Lower lobe of right lung (tissue), 2 donors: ENCODE measurements at regions not wholly inside any gene's neighbourhood (a gene's known extent, or its start where the extent isn't known, plus 50 kb on each side); places are given as distances from the start of the nearest gene placed in this dataset.

Source experiments
- ATAC-seq, 2 donors: fragments of 200-7000 bp; cut with Tn5 transposase; one replicate each; pipeline ENCODE4 v1.9.1; 2020 to 2022; ENCODE audit warnings: mild to moderate bottlenecking in 2 of 2, moderate library complexity in 2 of 2
- DNase-seq: peaks from one replicate; pipeline ENCODE4 v3.0.0-alpha.2; 2020
- H3K27ac ChIP-seq: fragments of 200-600 bp; one replicate; pipeline ENCODE4 v1.8.0; 2022
- H3K27me3 ChIP-seq: fragments of 200-600 bp; one replicate; pipeline ENCODE4 v1.8.0; 2022; ENCODE audit warnings: low read depth
- H3K36me3 ChIP-seq: fragments of 200-600 bp; one replicate; pipeline ENCODE4 v1.8.0; 2022; ENCODE audit warnings: mild to moderate bottlenecking
- H3K4me1 ChIP-seq: fragments of 200-600 bp; one replicate; pipeline ENCODE4 v1.8.0; 2022
- H3K4me3 ChIP-seq: fragments of 200-600 bp; one replicate; pipeline ENCODE4 v1.8.0; 2022; ENCODE audit warnings: mild to moderate bottlenecking
- H3K9me3 ChIP-seq: fragments of 200-600 bp; one replicate; pipeline ENCODE4 v1.8.0; 2022
- intact Hi-C: fragments of 100-400 bp; cut with DNase I; formaldehyde crosslinking; loops from one replicate; pipeline ENCODE4 v1.11.0; 2022
- TF ChIP-seq, protein P1 (sequence below): fragments of 200-600 bp; IDR thresholded peaks from one replicate; pipeline ENCODE4 v1.8.0; 2022; ENCODE audit warnings: antibody characterized with exemption, mild to moderate bottlenecking
- donor health status: DM: no; HTN: yes; CAD: no; lungs with severe emphysema.

DNA sequence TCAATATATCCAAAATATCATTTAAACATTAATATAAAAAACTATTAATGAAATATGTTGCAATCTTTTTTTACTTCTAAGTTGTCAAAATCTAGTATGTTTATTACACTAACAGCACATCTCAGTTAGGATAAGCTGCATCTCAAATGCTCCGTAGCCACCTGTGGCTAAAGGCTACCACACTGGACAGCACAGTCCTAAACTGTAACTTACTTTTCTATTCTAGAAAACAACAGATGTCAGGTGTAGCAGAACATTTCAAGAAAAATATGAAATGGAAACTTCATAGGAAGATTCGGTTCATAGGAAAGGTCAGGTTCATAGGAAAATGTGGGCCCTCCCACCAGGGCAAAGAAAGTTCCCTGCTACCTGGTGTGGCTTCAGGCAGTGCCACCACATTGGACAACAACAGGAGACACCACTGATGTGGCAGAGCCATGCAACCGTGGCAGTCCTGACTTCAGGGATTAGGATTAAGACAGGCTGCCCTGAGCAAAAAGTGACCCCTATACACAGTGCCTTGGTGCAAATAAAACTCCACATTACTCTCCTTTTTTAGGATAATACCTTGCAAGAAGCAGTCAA, 197.8 kb upstream of the NR4A3 start:
- Histone ChIP-seq H3K4me1 (no peaks in the 10 kb centered on the region), H3K27me3 (no peaks in the 10 kb centered on the region), H3K36me3 (no peaks in the 10 kb centered on the region), H3K27ac (no peak overlapping the region), H3K4me3 (no peak overlapping the region), H3K9me3 (no peaks in the 10 kb centered on the region)
- TF ChIP-seq, protein P1, sequence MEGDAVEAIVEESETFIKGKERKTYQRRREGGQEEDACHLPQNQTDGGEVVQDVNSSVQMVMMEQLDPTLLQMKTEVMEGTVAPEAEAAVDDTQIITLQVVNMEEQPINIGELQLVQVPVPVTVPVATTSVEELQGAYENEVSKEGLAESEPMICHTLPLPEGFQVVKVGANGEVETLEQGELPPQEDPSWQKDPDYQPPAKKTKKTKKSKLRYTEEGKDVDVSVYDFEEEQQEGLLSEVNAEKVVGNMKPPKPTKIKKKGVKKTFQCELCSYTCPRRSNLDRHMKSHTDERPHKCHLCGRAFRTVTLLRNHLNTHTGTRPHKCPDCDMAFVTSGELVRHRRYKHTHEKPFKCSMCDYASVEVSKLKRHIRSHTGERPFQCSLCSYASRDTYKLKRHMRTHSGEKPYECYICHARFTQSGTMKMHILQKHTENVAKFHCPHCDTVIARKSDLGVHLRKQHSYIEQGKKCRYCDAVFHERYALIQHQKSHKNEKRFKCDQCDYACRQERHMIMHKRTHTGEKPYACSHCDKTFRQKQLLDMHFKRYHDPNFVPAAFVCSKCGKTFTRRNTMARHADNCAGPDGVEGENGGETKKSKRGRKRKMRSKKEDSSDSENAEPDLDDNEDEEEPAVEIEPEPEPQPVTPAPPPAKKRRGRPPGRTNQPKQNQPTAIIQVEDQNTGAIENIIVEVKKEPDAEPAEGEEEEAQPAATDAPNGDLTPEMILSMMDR = no peak
- ATAC-seq (no peak), DNase-seq (no peak)
- intact Hi-C loops = no loop called here

DNA sequence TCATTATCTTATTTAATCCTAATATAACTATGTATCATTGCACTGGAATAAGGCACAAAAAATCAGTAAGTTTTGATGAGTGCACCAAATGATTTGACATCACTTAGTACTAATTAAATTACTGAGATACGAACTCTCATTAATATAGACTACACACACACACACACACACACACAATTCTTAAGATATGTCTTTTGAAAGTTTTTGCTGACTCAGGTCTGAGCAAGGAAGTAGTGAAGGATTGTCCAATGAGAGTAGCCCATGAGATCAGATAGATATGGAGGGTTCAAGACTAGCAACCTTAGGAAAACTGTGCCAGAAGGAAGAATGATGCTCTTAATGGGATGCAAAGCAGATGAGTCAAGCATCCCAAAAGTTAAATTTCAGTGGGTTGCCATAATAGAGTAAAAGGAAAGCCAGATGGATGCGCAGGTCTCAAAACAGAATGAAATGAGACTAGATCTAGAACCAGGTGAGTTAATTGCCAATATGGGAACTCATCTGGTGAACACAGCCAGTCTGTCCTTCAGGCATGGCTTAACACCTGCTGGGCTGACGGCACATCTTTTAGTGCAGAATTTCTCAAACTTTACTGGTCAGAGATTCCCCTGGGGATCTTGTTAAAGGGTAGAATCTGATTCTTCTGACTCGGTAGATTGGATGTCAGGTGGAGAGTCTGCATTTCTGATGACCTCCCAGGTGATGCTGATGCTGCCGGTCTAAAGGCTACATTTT, 197.0 kb upstream of the NR4A3 start:
- no peak for ATAC-seq
- no peaks in the 10 kb centered on the region for H3K36me3 ChIP-seq
- H3K27me3 ChIP-seq = no peaks in the 10 kb centered on the region

DNA sequence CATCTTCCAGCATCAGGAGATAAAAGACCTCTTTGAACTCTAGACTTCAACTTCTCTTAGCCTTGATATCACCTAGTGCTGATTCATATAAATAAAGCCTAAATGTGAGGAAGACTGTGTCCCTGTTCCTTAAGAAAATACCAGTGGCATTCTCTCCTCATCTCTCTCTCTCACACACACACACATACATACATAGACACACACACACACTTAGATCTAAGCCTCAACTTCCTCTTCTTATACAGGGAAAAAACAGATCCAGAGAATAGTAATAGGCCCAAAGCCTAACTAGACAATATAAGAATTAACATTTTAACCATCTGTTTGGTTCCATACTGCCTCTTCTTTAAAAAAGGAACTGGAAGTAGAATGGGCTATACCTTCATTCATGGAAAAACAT, 195.3 kb upstream of the NR4A3 start:
- ATAC-seq (no peak), DNase-seq (no peak)
- Histone ChIP-seq H3K27ac (no peak overlapping the region), H3K27me3 (no peaks in the 10 kb centered on the region), H3K4me3 (no peak overlapping the region), H3K36me3 (no peaks in the 10 kb centered on the region), H3K9me3 (no peaks in the 10 kb centered on the region), H3K4me1 (no peaks in the 10 kb centered on the region)
- intact Hi-C loops = no loop called here
- TF ChIP-seq, protein P1 = no peak

More for the DNA sequence above, 197.0 kb upstream of the NR4A3 start:
- Histone ChIP-seq H3K27ac (no peak overlapping the region), H3K4me1 (no peaks in the 10 kb centered on the region), H3K4me3 (no peak overlapping the region), H3K9me3 (no peaks in the 10 kb centered on the region)
- TF ChIP-seq, protein P1 = no peak
- intact Hi-C loops = no loop called here
- DNase-seq = no peak

DNA sequence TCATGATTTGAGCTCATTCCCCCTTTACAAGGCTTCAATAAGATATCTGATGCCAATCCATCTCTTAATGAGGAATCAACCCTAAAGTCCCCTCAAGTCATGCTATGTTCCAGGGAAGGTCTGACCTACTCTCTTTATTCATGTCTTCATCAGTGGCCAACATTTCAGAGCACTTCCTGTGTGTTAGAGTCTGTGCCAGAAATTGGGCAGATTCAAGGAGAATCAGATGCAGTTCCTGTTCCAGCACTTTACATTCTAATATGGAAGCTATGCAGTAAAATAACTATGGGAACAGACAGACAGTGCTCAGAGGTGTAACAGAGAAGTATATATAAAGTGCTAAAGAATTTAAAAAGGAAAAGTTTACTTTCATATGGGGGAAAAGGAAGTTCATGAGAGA, 193.4 kb upstream of the NR4A3 start:
- no peaks in the 10 kb centered on the region for H3K36me3 ChIP-seq
- ATAC-seq = no peak
- TF ChIP-seq, protein P1 = no peak

DNA sequence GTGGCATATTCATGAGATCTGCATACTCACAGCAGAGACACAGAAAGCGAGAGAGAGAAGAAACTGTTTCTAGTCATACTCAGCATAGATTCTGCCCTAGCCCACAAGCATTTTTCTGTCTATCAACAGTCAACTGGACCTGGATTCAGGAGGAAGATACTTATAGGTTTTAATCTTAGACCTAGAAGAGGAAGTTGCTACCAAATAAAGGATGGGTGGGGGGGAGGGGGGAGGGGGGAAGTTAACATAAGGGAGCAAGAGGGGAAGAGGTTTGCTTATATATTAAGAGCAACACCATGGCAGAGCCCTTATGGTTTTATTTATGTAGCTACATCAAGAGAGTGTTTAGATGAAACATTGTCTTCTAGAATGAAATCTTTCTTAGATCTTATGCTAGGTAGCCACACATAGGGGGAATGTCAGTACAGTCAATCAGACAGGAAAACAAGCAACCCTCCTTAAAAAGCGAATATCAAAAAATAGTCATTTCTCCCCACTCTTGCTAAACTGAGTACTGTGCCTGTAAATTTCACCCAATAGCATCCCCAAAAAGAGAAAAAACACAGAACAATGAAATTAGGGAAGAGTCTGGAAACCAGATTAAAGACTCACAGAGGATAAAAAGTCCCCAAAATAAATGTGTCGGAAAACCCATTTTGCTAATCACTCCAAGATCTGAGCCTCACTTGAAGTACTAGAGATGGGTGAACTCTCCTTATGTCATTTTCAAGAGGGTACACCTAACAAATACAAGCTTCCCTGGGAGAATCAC, 192.7 kb upstream of the NR4A3 start:
- no peak for DNase-seq
- Histone ChIP-seq H3K9me3 (no peaks in the 10 kb centered on the region), H3K27me3 (no peaks in the 10 kb centered on the region), H3K4me1 (no peaks in the 10 kb centered on the region), H3K4me3 (no peak overlapping the region), H3K36me3 (no peaks in the 10 kb centered on the region), H3K27ac (no peak overlapping the region)
- no peak for ATAC-seq
- intact Hi-C loops = no loop called here
- TF ChIP-seq, protein P1 = no peak

More for the DNA sequence above, 193.4 kb upstream of the NR4A3 start:
- no peaks in the 10 kb centered on the region for H3K27me3 ChIP-seq
- no peak for DNase-seq
- intact Hi-C loops = no loop called here
- no peaks in the 10 kb centered on the region for H3K9me3 ChIP-seq
- no peak overlapping the region for H3K27ac ChIP-seq
- no peaks in the 10 kb centered on the region for H3K4me1 ChIP-seq
- no peak overlapping the region for H3K4me3 ChIP-seq
